HL-60 (cell line): ENCODE measurements at regions not wholly inside any gene's neighbourhood (a gene's known extent, or its start where the extent isn't known, plus 50 kb on each side); places are given as distances from the start of the nearest gene placed in this dataset.
"Not testable (repeated sequence)": the region's sequence is repeated elsewhere in the genome, so short reads cannot be mapped to it uniquely, and the experiment has no call there.

Experiments used
- DNase-seq, 2 experiments: peaks; one replicate each; pipeline ENCODE4 v3.0.0-alpha.2; 2010 to 2020; ENCODE audit warnings: low read depth in 1 of 2, low spot score in 1 of 2
- H3K27ac ChIP-seq: fragments of 250-450 bp; sonication (Bioruptor Pico); replicated peaks from 2 replicates; pipeline ENCODE4 v1.5.1; 2020; ENCODE audit warnings: mild to moderate bottlenecking, moderate library complexity
- H3K27me3 ChIP-seq: fragments of 250-450 bp; sonication (Bioruptor Pico); 2 replicates; pipeline ENCODE4 v1.5.1; 2021; ENCODE audit warnings: mild to moderate bottlenecking, moderate library complexity; ENCODE audit not compliant: insufficient read depth, poor library complexity, severe bottlenecking
- H3K4me3 ChIP-seq: replicated peaks from 2 replicates; pipeline ENCODE4 v1.5.1; 2011; ENCODE audit warnings: mild to moderate bottlenecking, control low read depth, low read length; ENCODE audit not compliant: insufficient read depth
- CTCF ChIP-seq: IDR thresholded peaks from one replicate; pipeline ENCODE4 v1.5.1; 2011; ENCODE audit warnings: low read length, control low read depth, inconsistent platforms; ENCODE audit not compliant: insufficient read depth
- GABPA ChIP-seq: IDR thresholded peaks from 2 replicates; pipeline ENCODE4 v1.6.1; 2012; ENCODE audit warnings: low read depth
- POLR2AphosphoS5 ChIP-seq: IDR thresholded peaks from 2 replicates; pipeline ENCODE4 v1.6.1; 2012; ENCODE audit warnings: low read depth
- REST ChIP-seq: IDR thresholded peaks from 2 replicates; pipeline ENCODE4 v1.6.1; 2012; ENCODE audit warnings: low read depth; ENCODE audit not compliant: insufficient replicate concordance
- SPI1 ChIP-seq: IDR thresholded peaks from 2 replicates; pipeline ENCODE4 v1.6.1; 2012; ENCODE audit warnings: low read depth, mild to moderate bottlenecking, borderline replicate concordance

- Histone ChIP-seq H3K4me3 (no peak overlapping the region), H3K27ac (no peak overlapping the region), H3K27me3 (no peaks in the 10 kb centered on the region)
- TF ChIP-seq GABPA (no peak), SPI1 (no peak), CTCF (no peak), POLR2AphosphoS5 (no peak), REST (no peak)
- DNase-seq, result no peak
These were observed 265.5 kb upstream of the POT1 start for GRCh38 chr7:125195156-125195555.

GRCh38 chr7:125193263-125193662, 263.6 kb upstream of the POT1 start:
- TF ChIP-seq SPI1, result no peak
- no peak for TF ChIP-seq CTCF
- no peak for TF ChIP-seq GABPA
- TF ChIP-seq REST, result no peak
- no peak for TF ChIP-seq POLR2AphosphoS5
- H3K4me3 ChIP-seq, result no peak overlapping the region
- H3K27ac ChIP-seq, result no peak overlapping the region
- DNase-seq, result no peak
- no peaks in the 10 kb centered on the region for H3K27me3 ChIP-seq

- Histone ChIP-seq H3K27me3 (no peaks in the 10 kb centered on the region), H3K27ac (no peak overlapping the region), H3K4me3 (no peak overlapping the region)
- no peak for TF ChIP-seq POLR2AphosphoS5
- no peak for TF ChIP-seq REST
- no peak for TF ChIP-seq SPI1
- no peak for TF ChIP-seq CTCF
- no peak for TF ChIP-seq GABPA
- no peak for DNase-seq
These were observed 255.2 kb upstream of the POT1 start for GRCh38 chr7:125184801-125185200.

- not testable (repeated sequence) for H3K27me3 ChIP-seq, H3K4me3 ChIP-seq, DNase-seq, H3K27ac ChIP-seq
These were observed 252.1 kb upstream of the POT1 start for GRCh38 chr7:125181569-125182267.
